ENCODE measurements at regions not wholly inside any gene's neighbourhood (a gene's known extent, or its start where the extent isn't known, plus 50 kb on each side); places are given as distances from the start of the nearest gene placed in this dataset.

GRCh38 chr1:239764546-239764945, 327.1 kb upstream of the FMN2 start:
- DNase-seq: no peak
- Histone ChIP-seq H3K4me3 (ENCODE audit: low read depth, low read length) (no peak overlapping the region), H3K36me3 (replicated peaks) (no peaks in the 10 kb centered on the region), H3K27me3 (replicated peaks) (no peaks in the 10 kb centered on the region), H3K27ac (no peak overlapping the region)
- in situ Hi-C loops (cut with HindIII; ENCODE audit: low pct_ligation_motif_present, low sequenced_read_pairs): no loop called here
- TF ChIP-seq, protein P1, sequence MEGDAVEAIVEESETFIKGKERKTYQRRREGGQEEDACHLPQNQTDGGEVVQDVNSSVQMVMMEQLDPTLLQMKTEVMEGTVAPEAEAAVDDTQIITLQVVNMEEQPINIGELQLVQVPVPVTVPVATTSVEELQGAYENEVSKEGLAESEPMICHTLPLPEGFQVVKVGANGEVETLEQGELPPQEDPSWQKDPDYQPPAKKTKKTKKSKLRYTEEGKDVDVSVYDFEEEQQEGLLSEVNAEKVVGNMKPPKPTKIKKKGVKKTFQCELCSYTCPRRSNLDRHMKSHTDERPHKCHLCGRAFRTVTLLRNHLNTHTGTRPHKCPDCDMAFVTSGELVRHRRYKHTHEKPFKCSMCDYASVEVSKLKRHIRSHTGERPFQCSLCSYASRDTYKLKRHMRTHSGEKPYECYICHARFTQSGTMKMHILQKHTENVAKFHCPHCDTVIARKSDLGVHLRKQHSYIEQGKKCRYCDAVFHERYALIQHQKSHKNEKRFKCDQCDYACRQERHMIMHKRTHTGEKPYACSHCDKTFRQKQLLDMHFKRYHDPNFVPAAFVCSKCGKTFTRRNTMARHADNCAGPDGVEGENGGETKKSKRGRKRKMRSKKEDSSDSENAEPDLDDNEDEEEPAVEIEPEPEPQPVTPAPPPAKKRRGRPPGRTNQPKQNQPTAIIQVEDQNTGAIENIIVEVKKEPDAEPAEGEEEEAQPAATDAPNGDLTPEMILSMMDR (IDR thresholded peaks at IDR 0.05; ENCODE audit: low read depth, low read length, missing control alignments): no peak

GRCh38 chr1:239765163-239765562, 326.5 kb upstream of the FMN2 start:
- H3K36me3 ChIP-seq (replicated peaks): no peaks in the 10 kb centered on the region
- TF ChIP-seq, protein P1 (IDR thresholded peaks at IDR 0.05; ENCODE audit: low read depth, low read length, missing control alignments): no peak
- DNase-seq: no peak
- in situ Hi-C loops (cut with HindIII; ENCODE audit: low pct_ligation_motif_present, low sequenced_read_pairs): no loop called here
- H3K27ac ChIP-seq: no peak overlapping the region
- no peaks in the 10 kb centered on the region for H3K27me3 ChIP-seq (replicated peaks)
- H3K4me3 ChIP-seq (ENCODE audit: low read depth, low read length): no peak overlapping the region

GRCh38 chr1:239771550-239771949, 320.1 kb upstream of the FMN2 start:
- Histone ChIP-seq H3K27me3 (replicated peaks) (no peaks in the 10 kb centered on the region), H3K27ac (no peak overlapping the region), H3K36me3 (replicated peaks) (no peaks in the 10 kb centered on the region), H3K4me3 (ENCODE audit: low read depth, low read length) (no peak overlapping the region)
- in situ Hi-C loops (cut with HindIII; ENCODE audit: low pct_ligation_motif_present, low sequenced_read_pairs): no loop called here
- DNase-seq: no peak
- TF ChIP-seq, protein P1 (IDR thresholded peaks at IDR 0.05; ENCODE audit: low read depth, low read length, missing control alignments): no peak

- Histone ChIP-seq H3K27me3 (replicated peaks) (no peaks in the 10 kb centered on the region), H3K4me3 (ENCODE audit: low read depth, low read length) (no peak overlapping the region), H3K27ac (no peak overlapping the region), H3K36me3 (replicated peaks) (no peaks in the 10 kb centered on the region)
- DNase-seq: no peak
- in situ Hi-C loops (cut with HindIII; ENCODE audit: low pct_ligation_motif_present, low sequenced_read_pairs): no loop called here
- TF ChIP-seq, protein P1 (IDR thresholded peaks at IDR 0.05; ENCODE audit: low read depth, low read length, missing control alignments): no peak
These were observed 319.2 kb upstream of the FMN2 start for GRCh38 chr1:239772446-239772845.

- in situ Hi-C loops (cut with HindIII; ENCODE audit: low pct_ligation_motif_present, low sequenced_read_pairs): no loop called here
- Histone ChIP-seq H3K27me3 (replicated peaks) (no peaks in the 10 kb centered on the region), H3K4me3 (ENCODE audit: low read depth, low read length) (no peak overlapping the region), H3K27ac (no peak overlapping the region), H3K36me3 (replicated peaks) (no peaks in the 10 kb centered on the region)
- TF ChIP-seq, protein P1 (IDR thresholded peaks at IDR 0.05; ENCODE audit: low read depth, low read length, missing control alignments): no peak
- DNase-seq: no peak
These were observed 316.2 kb upstream of the FMN2 start for GRCh38 chr1:239775466-239775865.

- TF ChIP-seq, protein P1 (IDR thresholded peaks at IDR 0.05; ENCODE audit: low read depth, low read length, missing control alignments): no peak
- Histone ChIP-seq H3K4me3 (ENCODE audit: low read depth, low read length) (no peak overlapping the region), H3K27ac (no peak overlapping the region), H3K27me3 (replicated peaks) (no peaks in the 10 kb centered on the region), H3K36me3 (replicated peaks) (no peaks in the 10 kb centered on the region)
- in situ Hi-C loops (cut with HindIII; ENCODE audit: low pct_ligation_motif_present, low sequenced_read_pairs): no loop called here
- no peak for DNase-seq
These were observed 313.4 kb upstream of the FMN2 start for GRCh38 chr1:239778208-239778813.
